ENCODE measurements at regions not wholly inside any gene's neighbourhood (a gene's known extent, or its start where the extent isn't known, plus 50 kb on each side); places are given as distances from the start of the nearest gene placed in this dataset.

GRCh38 chr6:170096803-170097504 is 193.9 kb downstream of the DLL1 start:
- TF ChIP-seq CTCF (conservative IDR thresholded peaks at IDR 0.05; ENCODE audit: low read depth, low read length) = no peak
- no peak for TF ChIP-seq EZH2 (IDR thresholded peaks at IDR 0.05; ENCODE audit: borderline replicate concordance, low read depth, low read length, poor library complexity, severe bottlenecking)
